H9 (cell line): ENCODE measurements at regions not wholly inside any gene's neighbourhood (a gene's known extent, or its start where the extent isn't known, plus 50 kb on each side); places are given as distances from the start of the nearest gene placed in this dataset.

Experiments used
- DNase-seq: peaks from one replicate; pipeline ENCODE4 v3.0.0-alpha.2; 2017
- H2AFZ ChIP-seq: one replicate; pipeline ENCODE4 v1.6.1; 2013; ENCODE audit warnings: mild to moderate bottlenecking, low read length, control low read depth, moderate library complexity
- H2AK5ac ChIP-seq: 2 replicates; pipeline ENCODE4 v1.6.1; 2013; ENCODE audit warnings: low read length, control low read depth, mixed read lengths; ENCODE audit not compliant: insufficient read length
- H2BK120ac ChIP-seq: one replicate; pipeline ENCODE4 v1.6.1; 2013; ENCODE audit warnings: low read depth, mild to moderate bottlenecking, low read length, control low read depth, inconsistent platforms; ENCODE audit not compliant: poor library complexity, severe bottlenecking
- H2BK12ac ChIP-seq: 2 replicates; pipeline ENCODE4 v1.6.1; 2013; ENCODE audit warnings: low read length, control low read depth, mixed read lengths, low read depth; ENCODE audit not compliant: insufficient read length
- H2BK15ac ChIP-seq: 2 replicates; pipeline ENCODE4 v1.6.1; 2013; ENCODE audit warnings: low read depth, low read length, control low read depth
- H2BK20ac ChIP-seq: one replicate; pipeline ENCODE4 v1.6.1; 2013; ENCODE audit warnings: low read depth, mild to moderate bottlenecking, low read length, control low read depth, inconsistent platforms; ENCODE audit not compliant: poor library complexity, severe bottlenecking
- H2BK5ac ChIP-seq: 2 replicates; pipeline ENCODE4 v1.6.1; 2013; ENCODE audit warnings: low read length, control low read depth, mixed read lengths; ENCODE audit not compliant: insufficient read length
- H3K14ac ChIP-seq: 2 replicates; pipeline ENCODE4 v1.6.1; 2013; ENCODE audit warnings: low read length, control low read depth; ENCODE audit not compliant: insufficient read depth
- H3K18ac ChIP-seq: 2 replicates; pipeline ENCODE4 v1.6.1; 2013; ENCODE audit warnings: low read depth, mild to moderate bottlenecking, mixed read lengths, low read length, control low read depth; ENCODE audit not compliant: insufficient read length
- H3K23ac ChIP-seq: 2 replicates; pipeline ENCODE4 v1.6.1; 2013; ENCODE audit warnings: low read length, control low read depth, mixed read lengths, low read depth; ENCODE audit not compliant: insufficient read length
- H3K23me2 ChIP-seq: 2 replicates; pipeline ENCODE4 v1.6.1; 2013; ENCODE audit warnings: low read depth, mild to moderate bottlenecking, mixed read lengths, low read length, control low read depth; ENCODE audit not compliant: insufficient read length, poor library complexity, severe bottlenecking
- H3K27ac ChIP-seq: 2 replicates; pipeline ENCODE4 v1.5.1; 2013; ENCODE audit warnings: low read length, control low read depth, mixed read lengths, low read depth; ENCODE audit not compliant: insufficient read length
- H3K27me3 ChIP-seq: 2 replicates; pipeline ENCODE4 v1.6.1; 2013; ENCODE audit warnings: low read length, control low read depth, inconsistent platforms; ENCODE audit not compliant: insufficient read depth
- H3K4ac ChIP-seq: 2 replicates; pipeline ENCODE4 v1.6.1; 2013; ENCODE audit warnings: low read depth, mild to moderate bottlenecking, control low read depth, inconsistent platforms, low read length, moderate library complexity
- H3K4me1 ChIP-seq: 2 replicates; pipeline ENCODE4 v1.6.1; 2013; ENCODE audit warnings: low read length, control low read depth, inconsistent platforms; ENCODE audit not compliant: insufficient read depth
- H3K4me2 ChIP-seq: 2 replicates; pipeline ENCODE4 v1.6.1; 2013; ENCODE audit warnings: low read length, control low read depth, mixed read lengths; ENCODE audit not compliant: insufficient read length, insufficient read depth
- H3K56ac ChIP-seq: 2 replicates; pipeline ENCODE4 v1.6.1; 2013; ENCODE audit warnings: low read depth, mild to moderate bottlenecking, mixed read lengths, low read length, control low read depth; ENCODE audit not compliant: insufficient read length
- H3K79me1 ChIP-seq: 2 replicates; pipeline ENCODE4 v1.6.1; 2013; ENCODE audit warnings: low read depth, mild to moderate bottlenecking, moderate library complexity, low read length, control low read depth, inconsistent platforms; ENCODE audit not compliant: insufficient read depth, poor library complexity, severe bottlenecking
- H3K79me2 ChIP-seq: 2 replicates; pipeline ENCODE4 v1.6.1; 2013; ENCODE audit warnings: low read length, control low read depth, inconsistent platforms; ENCODE audit not compliant: insufficient read depth
- H3K9ac ChIP-seq: 2 replicates; pipeline ENCODE4 v1.6.1; 2013; ENCODE audit warnings: low read length, control low read depth, mixed read lengths; ENCODE audit not compliant: insufficient read length; ENCODE audit errors: extremely low read depth
- H3K9me3 ChIP-seq: one replicate; pipeline ENCODE4 v1.6.1; 2013; ENCODE audit warnings: low read depth, low read length, inconsistent platforms; ENCODE audit not compliant: control insufficient read depth
- H3T11ph ChIP-seq: one replicate; pipeline ENCODE4 v1.6.1; 2013; ENCODE audit warnings: mild to moderate bottlenecking, low read length, control low read depth, inconsistent platforms
- H4K20me1 ChIP-seq: one replicate; pipeline ENCODE4 v1.6.1; 2013; ENCODE audit not compliant: control insufficient read depth, insufficient read length, insufficient read depth
- H4K5ac ChIP-seq: 2 replicates; pipeline ENCODE4 v1.6.1; 2013; ENCODE audit warnings: low read depth, mild to moderate bottlenecking, mixed read lengths, low read length, control low read depth; ENCODE audit not compliant: insufficient read length
- H4K8ac ChIP-seq: replicated peaks from 2 replicates; pipeline ENCODE4 v1.6.1; 2013; ENCODE audit warnings: low read length, control low read depth, mixed read lengths, low read depth; ENCODE audit not compliant: insufficient read length
- H4K91ac ChIP-seq: 2 replicates; pipeline ENCODE4 v1.6.1; 2013; ENCODE audit warnings: low read depth, mild to moderate bottlenecking, moderate library complexity, mixed read lengths, low read length, control low read depth; ENCODE audit not compliant: insufficient read length
- H3K27ac Mint-ChIP-seq, 3 experiments: 2 replicates in 2 of 3; 3 replicates in 1 of 3; pipeline ENCODE4 v1.8.0; 2020 to 2021; ENCODE audit warnings: mixed read lengths in 3 of 3, mild to moderate bottlenecking in 1 of 3, moderate library complexity in 1 of 3
- H3K27me3 Mint-ChIP-seq: 2 replicates; pipeline ENCODE4 v1.8.0; 2021; ENCODE audit warnings: low read depth, mild to moderate bottlenecking, moderate library complexity, mixed read lengths
- H3K36me3 Mint-ChIP-seq, 3 experiments: 2 replicates in 2 of 3; 3 replicates in 1 of 3; pipeline ENCODE4 v1.8.0; 2020 to 2021; ENCODE audit warnings: low read depth in 3 of 3, mixed read lengths in 3 of 3; ENCODE audit not compliant: insufficient read depth in 1 of 3
- H3K4me1 Mint-ChIP-seq, 2 experiments: 2 replicates each; pipeline ENCODE4 v1.8.0; 2020; ENCODE audit warnings: mixed read lengths in 2 of 2
- H3K4me3 Mint-ChIP-seq, 2 experiments: 2 replicates in 1 of 2; 3 replicates in 1 of 2; pipeline ENCODE4 v1.8.0; 2020 to 2021; ENCODE audit warnings: mild to moderate bottlenecking in 2 of 2, mixed read lengths in 2 of 2, moderate library complexity in 1 of 2
- H3K9me3 Mint-ChIP-seq, 2 experiments: 2 replicates in 1 of 2; 3 replicates in 1 of 2; pipeline ENCODE4 v1.8.0; 2020; ENCODE audit warnings: mild to moderate bottlenecking in 2 of 2, mixed read lengths in 2 of 2, moderate library complexity in 1 of 2
- CTCF ChIP-seq: fragments of 200-600 bp; sonication (generic); conservative IDR thresholded peaks from 3 replicates; pipeline ENCODE4 v1.8.0; 2021; ENCODE audit warnings: antibody characterized with exemption, mild to moderate bottlenecking
- WGBS: extraction: QIAGEN DNeasy Blood & Tissue Kit; methylation state at CpG from one replicate; pipeline ENCODE4 v1.1.7; 2013; ENCODE audit warnings: missing lambda C conversion rate, low lambda C conversion rate, mixed read lengths; ENCODE audit not compliant: insufficient read length; ENCODE audit errors: extremely low coverage; 5-methylcytosine and 5-hydroxymethylcytosine counted together

- Mint-ChIP-seq H3K4me1 (peaks cover 20 to 22% of the 10 kb centered on the region in 2 experiments), H3K27ac (no peak overlapping the region; a peak in 1 of 7 replicates), H3K27me3 (no peaks in the 10 kb centered on the region; the same call in none of the 2 replicates), H3K9me3 (no peaks in the 10 kb centered on the region), H3K4me3 (no peak overlapping the region), H3K36me3 (no peaks in the 10 kb centered on the region)
- H3T11ph ChIP-seq = no peak overlapping the region
- no peak overlapping the region for H3K56ac ChIP-seq
- H3K23me2 ChIP-seq = no peaks in the 10 kb centered on the region
- no peaks in the 10 kb centered on the region for H3K79me2 ChIP-seq
- no peak overlapping the region for H2BK20ac ChIP-seq
- no peak overlapping the region for H3K18ac ChIP-seq
- no peak overlapping the region for H2AK5ac ChIP-seq
- TF ChIP-seq CTCF = no peak
- no peak overlapping the region for H3K4me2 ChIP-seq
- no peak overlapping the region for H4K8ac ChIP-seq
- no peaks in the 10 kb centered on the region for H4K20me1 ChIP-seq
- H2AFZ ChIP-seq = no peak overlapping the region
- H3K9ac ChIP-seq = no peak overlapping the region
- H2BK5ac ChIP-seq = no peak overlapping the region
- no peak for DNase-seq
- H3K4me1 ChIP-seq = no peaks in the 10 kb centered on the region
- no peaks in the 10 kb centered on the region for H3K79me1 ChIP-seq
- H2BK15ac ChIP-seq = no peak overlapping the region
- no peak overlapping the region for H4K91ac ChIP-seq
- H2BK12ac ChIP-seq = no peak overlapping the region
- no peak overlapping the region for H3K14ac ChIP-seq
- no peaks in the 10 kb centered on the region for H3K27me3 ChIP-seq
- no peak overlapping the region for H3K27ac ChIP-seq
- no peaks in the 10 kb centered on the region for H3K9me3 ChIP-seq
- H4K5ac ChIP-seq = no peak overlapping the region
- no peak overlapping the region for H3K23ac ChIP-seq
- no peak overlapping the region for H3K4ac ChIP-seq
- no peak overlapping the region for H2BK120ac ChIP-seq
- no CpG with 5 or more reads among the region's 3 CpGs for WGBS
Measured at GRCh38 chr17:31594416-31594815, 202.9 kb downstream of the RAB11FIP4 start.
